HepG2 (cell line): ENCODE measurements at regions not wholly inside any gene's neighbourhood (a gene's known extent, or its start where the extent isn't known, plus 50 kb on each side); places are given as distances from the start of the nearest gene placed in this dataset.
A peak's percentile ranks its signal among the peaks of the same experiment; 100 is the strongest.

Experiments used
- ATAC-seq: fragments of 200-7000 bp; cut with Tn5 transposase; 3 replicates; pipeline ENCODE4 v1.9.1; 2020; ENCODE audit warnings: mild to moderate bottlenecking, moderate library complexity
- BruUV-seq: library from RNA; stranded (reverse); fragments of 400-500 nt; replicated peaks from 2 replicates; lab custom pipeline; 2021; lab: Mats Ljungman, UMichigan
- CTCF ChIA-PET: fragments of 300-600 bp; formaldehyde crosslinking; extraction: SDS; loops from one replicate; lab custom pipeline; 2021; ENCODE audit warnings: low total read pairs, inconsistent platforms, low intra/inter-chr PET ratio; lab: Yijun Ruan, JAX
- POLR2A ChIA-PET: fragments of 350-600 bp; sonication (Branson Sonifier 250); formaldehyde crosslinking; loops from one replicate; lab custom pipeline; 2020; ENCODE audit warnings: antibody characterized with exemption, inconsistent platforms; lab: Yijun Ruan, JAX
- DNase-seq: peaks from one replicate; pipeline ENCODE4 v3.0.0-alpha.2; 2015; ENCODE audit warnings: low spot score
- FAIRE-seq: peaks from 3 replicates; lab custom pipeline; 2011; peaks lifted over from hg19 to GRCh38; lab: Jason Lieb, UNC
- H2AFZ ChIP-seq: one replicate; pipeline ENCODE4 v1.6.1; 2011; ENCODE audit warnings: low read length, inconsistent platforms
- H3K27ac ChIP-seq: fragments of 300-600 bp; 3 replicates; pipeline ENCODE4 v1.8.0; 2011; ENCODE audit warnings: mixed run types, mild to moderate bottlenecking, mixed read lengths, low read length, inconsistent platforms; ENCODE audit not compliant: insufficient read depth; ENCODE audit errors: extremely low read length
- H3K27me3 ChIP-seq, 2 experiments: fragments of 200-600 bp in 1 of 2; 2 replicates in 1 of 2; 3 replicates in 1 of 2; pipeline versions ENCODE4 v1.6.0 to v1.8.0; 2011; ENCODE audit warnings: low read length in 2 of 2, mild to moderate bottlenecking in 2 of 2, moderate library complexity in 2 of 2, inconsistent platforms in 1 of 2; ENCODE audit not compliant: insufficient read depth in 2 of 2, control insufficient read depth in 1 of 2
- H3K36me3 ChIP-seq, 2 experiments: fragments of 200-600 bp in 1 of 2; replicated peaks in 1 of 2; 2 replicates in 1 of 2; 3 replicates in 1 of 2; pipeline versions ENCODE4 v1.5.1 to v1.8.0; 2011; ENCODE audit warnings: low read length in 2 of 2, inconsistent platforms in 1 of 2; ENCODE audit not compliant: insufficient read depth in 2 of 2, control insufficient read depth in 1 of 2
- H3K4me1 ChIP-seq: 2 replicates; pipeline ENCODE4 v1.5.1; 2012; ENCODE audit warnings: low read length, inconsistent platforms; ENCODE audit not compliant: insufficient read depth
- H3K4me2 ChIP-seq: 2 replicates; pipeline ENCODE4 v1.6.0; 2011; ENCODE audit warnings: low read depth, low read length, inconsistent platforms
- H3K4me3 ChIP-seq, 3 experiments: fragments of 200-600 bp in 1 of 3; sonication (generic), shearing (Covaris generic) in 1 of 3; replicated peaks in 1 of 3; 2 replicates each; pipeline ENCODE4 v1.5.1; 2011 to 2016; ENCODE audit warnings: low read length in 3 of 3, inconsistent platforms in 2 of 3, low read depth in 2 of 3, mild to moderate bottlenecking in 2 of 3, control low read depth in 1 of 3, mixed read lengths in 1 of 3; ENCODE audit not compliant: insufficient read depth in 1 of 3
- H3K79me2 ChIP-seq: one replicate; pipeline ENCODE4 v1.6.1; 2011; ENCODE audit warnings: low read length, inconsistent platforms; ENCODE audit not compliant: insufficient read depth
- H3K9ac ChIP-seq: 2 replicates; pipeline ENCODE4 v1.6.0; 2011; ENCODE audit warnings: mild to moderate bottlenecking, low read depth, low read length, inconsistent platforms; ENCODE audit not compliant: insufficient read depth
- H3K9me3 ChIP-seq: 2 replicates; pipeline ENCODE4 v1.5.1; 2012; ENCODE audit warnings: mild to moderate bottlenecking, low read length
- H4K20me1 ChIP-seq: 2 replicates; pipeline ENCODE4 v1.6.0; 2011; ENCODE audit warnings: inconsistent platforms, mild to moderate bottlenecking, low read length, moderate library complexity; ENCODE audit not compliant: insufficient read depth
- HNRNPK ChIP-seq: fragments of 200-400 bp; formaldehyde crosslinking; IDR thresholded peaks from 2 replicates; pipeline ENCODE4 v1.6.1; 2018; ENCODE audit warnings: low read length, low read depth, moderate library complexity, mild to moderate bottlenecking; ENCODE audit not compliant: poor library complexity, severe bottlenecking
- LCORL ChIP-seq, 2 experiments: fragments of 450-650 bp in 1 of 2; sonication (generic) in 1 of 2; formaldehyde crosslinking in 1 of 2; IDR thresholded peaks; 2 replicates each; pipeline versions ENCODE4 v1.5.0 to v1.6.1; 2017 to 2020; ENCODE audit warnings: antibody characterized with exemption in 1 of 2, missing genetic modification reagents in 1 of 2
- ZNF577 ChIP-seq: sonication (generic); formaldehyde crosslinking; IDR thresholded peaks from 2 replicates; pipeline ENCODE4 v1.4.0; 2020; ENCODE audit warnings: mild to moderate bottlenecking, low read depth, missing genetic modification reagents, borderline replicate concordance
- ZNF841 ChIP-seq: sonication (generic); formaldehyde crosslinking; IDR thresholded peaks from 2 replicates; pipeline ENCODE4 v1.8.1; 2023; ENCODE audit warnings: missing genetic modification reagents, borderline replicate concordance
- WGBS: methylation state at CpG from one replicate; pipeline ENCODE4 v1.1.6; 2017; ENCODE audit warnings: low lambda C conversion rate; 5-methylcytosine and 5-hydroxymethylcytosine counted together
- in situ Hi-C: cut with HindIII; loops from 2 replicates; pipeline ENCODE4 v1.10.0; 2017; ENCODE audit warnings: low pct_unique_long_range_greater_than_20kb; ENCODE audit not compliant: extremely low pct_ligation_motif_present
- intact Hi-C: fragments of 100-400 bp; cut with micrococcal nuclease; formaldehyde crosslinking; loops from one replicate; pipeline ENCODE4 v1.10.0; 2022; ENCODE audit not compliant: unreplicated experiment
- TF ChIP-seq, protein P1 (sequence below): IDR thresholded peaks from 2 replicates; pipeline ENCODE4 v1.6.1; 2016; ENCODE audit warnings: missing biosample characterization, missing genetic modification reagents, low read depth
- TF ChIP-seq, protein P2 (sequence below): sonication (generic); formaldehyde crosslinking; IDR thresholded peaks from 2 replicates; pipeline ENCODE4 v1.5.0; 2020; ENCODE audit warnings: mild to moderate bottlenecking, missing genetic modification reagents
- TF ChIP-seq, protein P3 (sequence below): sonication (generic); formaldehyde crosslinking; IDR thresholded peaks from 2 replicates; pipeline ENCODE4 v1.5.0; 2020; ENCODE audit warnings: mild to moderate bottlenecking, missing genetic modification reagents, moderate library complexity

DNA sequence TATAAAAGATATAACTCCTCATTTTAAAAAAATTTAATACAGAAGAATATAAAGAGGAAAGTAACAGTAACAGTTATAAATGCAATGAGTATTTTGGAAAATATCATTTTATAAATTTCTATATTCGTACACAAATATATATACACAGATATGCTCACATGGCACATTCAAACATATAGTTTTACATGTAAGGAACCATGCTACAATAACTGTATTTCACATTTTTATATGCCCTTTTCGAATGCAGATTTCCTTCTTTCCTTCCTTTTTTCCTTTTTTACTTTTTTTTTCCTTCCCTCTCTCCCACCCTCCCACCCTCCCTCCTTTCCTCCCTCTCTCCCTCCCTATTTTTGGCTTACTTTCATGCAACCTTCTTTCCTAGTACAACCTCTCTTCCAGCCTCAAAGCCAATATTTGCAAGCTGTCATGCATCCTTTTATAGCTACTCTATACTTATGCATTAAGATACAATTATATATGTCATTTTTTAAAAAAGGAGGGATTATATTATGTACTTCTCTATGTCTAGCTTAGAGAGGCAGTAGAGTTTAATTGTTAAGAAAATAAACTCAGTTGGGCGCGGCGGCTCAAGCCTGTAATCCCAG lies 830.5 kb downstream of the IGSF11 start:
- POLR2A ChIA-PET: no interaction called here
- 55% methylated on average over 5 of the region's 5 CpGs for WGBS

More for the DNA sequence above, 830.5 kb downstream of the IGSF11 start:
- CTCF ChIA-PET: no interaction called here
- Histone ChIP-seq H3K27ac (no peak overlapping the region), H4K20me1 (no peaks in the 10 kb centered on the region), H3K4me2 (no peak overlapping the region), H3K27me3 (no peaks in the 10 kb centered on the region), H3K9me3 (peaks cover 41% of the 10 kb centered on the region), H3K79me2 (no peaks in the 10 kb centered on the region), H2AFZ (no peak overlapping the region), H3K4me1 (no peaks in the 10 kb centered on the region), H3K9ac (no peak overlapping the region), H3K4me3 (no peak overlapping the region), H3K36me3 (no peaks in the 10 kb centered on the region)
- intact Hi-C loops: no loop called here
- BruUV-seq: no TSS peak
- in situ Hi-C loops: no loop called here
- peak; percentile 96 for TF ChIP-seq HNRNPK
- TF ChIP-seq, protein P1, sequence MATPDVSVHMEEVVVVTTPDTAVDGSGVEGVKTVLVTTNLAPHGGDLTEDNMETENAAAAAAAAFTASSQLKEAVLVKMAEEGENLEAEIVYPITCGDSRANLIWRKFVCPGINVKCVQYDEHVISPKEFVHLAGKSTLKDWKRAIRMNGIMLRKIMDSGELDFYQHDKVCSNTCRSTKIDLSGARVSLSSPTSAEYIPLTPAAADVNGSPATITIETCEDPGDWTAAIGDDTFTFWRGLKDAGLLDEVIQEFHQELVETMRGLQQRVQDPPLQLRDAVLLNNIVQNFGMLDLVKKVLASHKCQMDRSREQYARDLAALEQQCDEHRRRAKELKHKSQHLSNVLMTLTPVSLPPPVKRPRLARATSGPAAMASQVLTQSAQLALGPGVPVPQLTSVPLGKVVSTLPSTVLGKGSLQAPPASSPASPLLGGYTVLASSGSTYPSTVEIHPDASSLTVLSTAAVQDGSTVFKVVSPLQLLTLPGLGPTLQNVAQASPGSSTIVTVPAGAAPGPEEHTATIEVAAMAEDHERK: no peak
- no peak for TF ChIP-seq ZNF577
- TF ChIP-seq LCORL (IDR thresholded peaks at IDR 0.05): no peak
- no peak for TF ChIP-seq LCORL (CRISPR knock-in tag; IDR thresholded peaks at IDR 0.05)
- TF ChIP-seq, protein P2, sequence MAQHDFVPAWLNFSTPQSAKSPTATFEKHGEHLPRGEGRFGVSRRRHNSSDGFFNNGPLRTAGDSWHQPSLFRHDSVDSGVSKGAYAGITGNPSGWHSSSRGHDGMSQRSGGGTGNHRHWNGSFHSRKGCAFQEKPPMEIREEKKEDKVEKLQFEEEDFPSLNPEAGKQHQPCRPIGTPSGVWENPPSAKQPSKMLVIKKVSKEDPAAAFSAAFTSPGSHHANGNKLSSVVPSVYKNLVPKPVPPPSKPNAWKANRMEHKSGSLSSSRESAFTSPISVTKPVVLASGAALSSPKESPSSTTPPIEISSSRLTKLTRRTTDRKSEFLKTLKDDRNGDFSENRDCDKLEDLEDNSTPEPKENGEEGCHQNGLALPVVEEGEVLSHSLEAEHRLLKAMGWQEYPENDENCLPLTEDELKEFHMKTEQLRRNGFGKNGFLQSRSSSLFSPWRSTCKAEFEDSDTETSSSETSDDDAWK (CRISPR knock-in tag): no peak
- no peak for TF ChIP-seq ZNF841
- TF ChIP-seq, protein P3, sequence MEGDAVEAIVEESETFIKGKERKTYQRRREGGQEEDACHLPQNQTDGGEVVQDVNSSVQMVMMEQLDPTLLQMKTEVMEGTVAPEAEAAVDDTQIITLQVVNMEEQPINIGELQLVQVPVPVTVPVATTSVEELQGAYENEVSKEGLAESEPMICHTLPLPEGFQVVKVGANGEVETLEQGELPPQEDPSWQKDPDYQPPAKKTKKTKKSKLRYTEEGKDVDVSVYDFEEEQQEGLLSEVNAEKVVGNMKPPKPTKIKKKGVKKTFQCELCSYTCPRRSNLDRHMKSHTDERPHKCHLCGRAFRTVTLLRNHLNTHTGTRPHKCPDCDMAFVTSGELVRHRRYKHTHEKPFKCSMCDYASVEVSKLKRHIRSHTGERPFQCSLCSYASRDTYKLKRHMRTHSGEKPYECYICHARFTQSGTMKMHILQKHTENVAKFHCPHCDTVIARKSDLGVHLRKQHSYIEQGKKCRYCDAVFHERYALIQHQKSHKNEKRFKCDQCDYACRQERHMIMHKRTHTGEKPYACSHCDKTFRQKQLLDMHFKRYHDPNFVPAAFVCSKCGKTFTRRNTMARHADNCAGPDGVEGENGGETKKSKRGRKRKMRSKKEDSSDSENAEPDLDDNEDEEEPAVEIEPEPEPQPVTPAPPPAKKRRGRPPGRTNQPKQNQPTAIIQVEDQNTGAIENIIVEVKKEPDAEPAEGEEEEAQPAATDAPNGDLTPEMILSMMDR: no peak
- no peak for FAIRE-seq
- ATAC-seq: no peak
- no peak for DNase-seq
